ENCODE measurements at regions not wholly inside any gene's neighbourhood (a gene's known extent, or its start where the extent isn't known, plus 50 kb on each side); places are given as distances from the start of the nearest gene placed in this dataset.
"Not testable (repeated sequence)": the region's sequence is repeated elsewhere in the genome, so short reads cannot be mapped to it uniquely, and the experiment has no call there.

- H3K36me3 ChIP-seq, result no peaks in the 10 kb centered on the region
- no peak overlapping the region for H3K4me3 ChIP-seq
- H3K27ac ChIP-seq, result no peak overlapping the region
- no peaks in the 10 kb centered on the region for H3K4me1 ChIP-seq
- DNase-seq (ENCODE audit: low spot score in 2 of 2), result no peak
- H3K9me3 ChIP-seq, result no peaks in the 10 kb centered on the region
- TF ChIP-seq, protein P1, sequence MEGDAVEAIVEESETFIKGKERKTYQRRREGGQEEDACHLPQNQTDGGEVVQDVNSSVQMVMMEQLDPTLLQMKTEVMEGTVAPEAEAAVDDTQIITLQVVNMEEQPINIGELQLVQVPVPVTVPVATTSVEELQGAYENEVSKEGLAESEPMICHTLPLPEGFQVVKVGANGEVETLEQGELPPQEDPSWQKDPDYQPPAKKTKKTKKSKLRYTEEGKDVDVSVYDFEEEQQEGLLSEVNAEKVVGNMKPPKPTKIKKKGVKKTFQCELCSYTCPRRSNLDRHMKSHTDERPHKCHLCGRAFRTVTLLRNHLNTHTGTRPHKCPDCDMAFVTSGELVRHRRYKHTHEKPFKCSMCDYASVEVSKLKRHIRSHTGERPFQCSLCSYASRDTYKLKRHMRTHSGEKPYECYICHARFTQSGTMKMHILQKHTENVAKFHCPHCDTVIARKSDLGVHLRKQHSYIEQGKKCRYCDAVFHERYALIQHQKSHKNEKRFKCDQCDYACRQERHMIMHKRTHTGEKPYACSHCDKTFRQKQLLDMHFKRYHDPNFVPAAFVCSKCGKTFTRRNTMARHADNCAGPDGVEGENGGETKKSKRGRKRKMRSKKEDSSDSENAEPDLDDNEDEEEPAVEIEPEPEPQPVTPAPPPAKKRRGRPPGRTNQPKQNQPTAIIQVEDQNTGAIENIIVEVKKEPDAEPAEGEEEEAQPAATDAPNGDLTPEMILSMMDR (IDR thresholded peaks at IDR 0.05), result no peak
- TF ChIP-seq POLR2A (IDR thresholded peaks at IDR 0.05) (no peak), POLR2AphosphoS5 (IDR thresholded peaks at IDR 0.05) (no peak)
- no peaks in the 10 kb centered on the region for H3K27me3 ChIP-seq
- intact Hi-C loops (cut with DNase I; ENCODE audit: low total_unique reads), result no loop called here
Observed at GRCh38 chr7:113188396-113188795, 70.0 kb upstream of the SMIM30 start.

DNA sequence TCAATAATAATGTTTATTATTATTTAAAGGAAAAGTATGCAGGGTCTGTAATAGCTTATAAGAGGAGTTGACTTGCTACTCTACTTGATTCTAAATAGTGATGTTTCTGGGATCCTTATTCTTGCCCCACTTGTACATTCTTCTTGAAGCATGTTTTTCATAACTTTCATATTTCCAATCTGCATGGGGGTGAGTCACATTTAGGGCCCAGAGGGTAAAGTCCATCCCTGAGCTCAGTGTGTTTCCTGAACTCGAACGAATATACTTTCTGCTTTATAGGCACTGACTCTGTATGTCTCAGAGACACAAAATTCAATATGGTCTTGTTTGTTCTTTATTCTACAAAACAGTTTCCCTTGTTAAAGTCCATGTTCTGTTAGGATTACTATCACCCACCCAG lies 61.0 kb upstream of the SMIM30 start:
- H3K9me3 ChIP-seq, result no peaks in the 10 kb centered on the region
- H3K27ac ChIP-seq, result no peak overlapping the region
- DNase-seq (ENCODE audit: low spot score in 2 of 2), result no peak
- no peaks in the 10 kb centered on the region for H3K4me1 ChIP-seq
- no peaks in the 10 kb centered on the region for H3K36me3 ChIP-seq
- no peak for TF ChIP-seq POLR2A (IDR thresholded peaks at IDR 0.05)
- TF ChIP-seq, protein P1 (IDR thresholded peaks at IDR 0.05), result no peak
- no peak for TF ChIP-seq POLR2AphosphoS5 (IDR thresholded peaks at IDR 0.05)
- H3K4me3 ChIP-seq, result no peak overlapping the region
- H3K27me3 ChIP-seq, result no peaks in the 10 kb centered on the region
- intact Hi-C loops (cut with DNase I; ENCODE audit: low total_unique reads), result loop anchor here (2.0 kb wide), 1 partner anchor 29 kb away; no protein-coding TSS in a partner anchor

- Histone ChIP-seq H3K27me3 (no peaks in the 10 kb centered on the region), H3K36me3 (no peaks in the 10 kb centered on the region), H3K9me3 (no peaks in the 10 kb centered on the region), H3K4me1 (no peaks in the 10 kb centered on the region), H3K27ac (no peak overlapping the region), H3K4me3 (no peak overlapping the region)
- no peak for DNase-seq (ENCODE audit: low spot score in 2 of 2)
- TF ChIP-seq POLR2A (IDR thresholded peaks at IDR 0.05) (no peak), POLR2AphosphoS5 (IDR thresholded peaks at IDR 0.05) (no peak)
- TF ChIP-seq, protein P1 (IDR thresholded peaks at IDR 0.05), result no peak
- intact Hi-C loops (cut with DNase I; ENCODE audit: low total_unique reads), result no loop called here
Observed at GRCh38 chr7:113176836-113177235, 58.5 kb upstream of the SMIM30 start.

DNA sequence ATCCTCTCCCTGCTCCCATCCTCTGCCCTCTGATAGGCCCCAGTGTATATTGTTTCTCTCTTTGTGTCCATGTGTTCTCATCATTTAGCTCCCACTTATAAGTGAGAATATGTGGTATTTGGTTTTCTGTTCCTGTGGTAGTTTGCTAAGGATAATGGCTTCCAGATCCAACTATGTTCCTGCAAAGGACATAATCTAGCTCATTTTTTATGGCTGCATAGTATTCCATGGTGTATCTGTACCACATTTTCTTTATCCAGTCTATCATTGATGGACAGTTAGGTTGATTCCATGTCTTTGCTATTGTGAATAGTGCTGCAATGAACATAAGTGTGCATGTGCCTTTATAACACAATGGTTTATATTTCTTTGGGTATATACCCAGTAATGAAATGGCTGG lies 57.8 kb upstream of the SMIM30 start:
- intact Hi-C loops (cut with DNase I; ENCODE audit: low total_unique reads); DNase-seq (ENCODE audit: low spot score in 2 of 2): not testable (repeated sequence)

DNA sequence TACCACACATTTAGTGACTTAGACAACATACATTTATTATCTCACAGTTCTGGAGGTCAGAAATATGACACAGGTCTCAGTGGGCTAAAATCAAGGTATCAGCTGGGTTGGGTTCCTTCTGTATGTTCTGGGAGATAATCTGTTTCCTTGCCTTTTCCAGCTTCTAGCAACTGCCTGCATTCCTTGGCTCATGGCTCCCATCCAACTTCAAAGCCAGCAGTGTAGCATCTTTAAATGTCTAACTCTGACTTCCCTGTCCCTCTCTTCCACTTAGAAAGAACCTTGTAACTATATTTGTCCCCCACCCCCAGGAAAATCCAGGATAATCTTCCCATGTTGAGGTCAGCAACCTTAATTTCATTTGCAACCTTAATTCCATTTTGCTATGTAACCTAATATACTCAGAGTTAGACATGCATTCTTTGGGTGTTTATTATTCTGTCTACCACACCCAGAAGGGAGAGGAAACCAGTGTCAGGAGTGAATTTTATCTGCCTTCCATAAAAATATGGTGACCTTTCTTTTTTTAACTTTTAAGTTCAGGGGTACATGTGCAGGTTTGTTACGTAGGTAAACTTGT lies 57.3 kb upstream of the SMIM30 start:
- no peaks in the 10 kb centered on the region for H3K36me3 ChIP-seq
- no peaks in the 10 kb centered on the region for H3K27me3 ChIP-seq
- no peaks in the 10 kb centered on the region for H3K9me3 ChIP-seq
- no peak overlapping the region for H3K4me3 ChIP-seq
- no peak overlapping the region for H3K27ac ChIP-seq
- intact Hi-C loops (cut with DNase I; ENCODE audit: low total_unique reads), result no loop called here
- no peak for DNase-seq (ENCODE audit: low spot score in 2 of 2)
- TF ChIP-seq, protein P1 (IDR thresholded peaks at IDR 0.05), result no peak
- TF ChIP-seq POLR2A (IDR thresholded peaks at IDR 0.05), result no peak
- TF ChIP-seq POLR2AphosphoS5 (IDR thresholded peaks at IDR 0.05), result no peak
- H3K4me1 ChIP-seq, result no peaks in the 10 kb centered on the region

More for the DNA sequence above, 57.8 kb upstream of the SMIM30 start:
- not testable (repeated sequence) for H3K27me3 ChIP-seq, H3K4me3 ChIP-seq, H3K9me3 ChIP-seq, H3K27ac ChIP-seq, H3K4me1 ChIP-seq, H3K36me3 ChIP-seq

DNA sequence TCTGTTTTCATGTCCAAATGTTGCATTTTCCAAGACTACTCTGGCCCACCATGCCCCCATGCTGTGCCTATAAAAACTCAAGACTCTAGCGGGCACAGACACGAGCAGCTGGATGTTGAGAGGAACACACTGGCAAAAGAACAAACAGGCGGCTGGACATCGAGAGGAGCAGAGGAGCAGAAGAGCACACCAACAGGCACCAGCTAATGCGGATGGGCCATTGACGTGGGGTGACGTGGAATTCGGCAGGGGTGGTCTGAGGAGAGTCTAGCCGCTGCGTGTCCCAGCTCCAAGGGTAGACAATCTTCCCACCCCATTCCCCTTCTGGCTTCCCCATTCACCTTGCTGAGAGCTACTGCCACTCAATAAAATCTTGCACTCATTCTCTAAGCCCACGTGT lies 54.4 kb upstream of the SMIM30 start:
- Histone ChIP-seq H3K36me3 (no peaks in the 10 kb centered on the region), H3K4me3 (no peak overlapping the region), H3K27ac (no peak overlapping the region), H3K4me1 (no peaks in the 10 kb centered on the region), H3K9me3 (no peaks in the 10 kb centered on the region), H3K27me3 (no peaks in the 10 kb centered on the region)
- TF ChIP-seq, protein P1 (IDR thresholded peaks at IDR 0.05), result no peak
- TF ChIP-seq POLR2AphosphoS5 (IDR thresholded peaks at IDR 0.05) (no peak), POLR2A (IDR thresholded peaks at IDR 0.05) (no peak)
- DNase-seq (ENCODE audit: low spot score in 2 of 2), result no peak
- intact Hi-C loops (cut with DNase I; ENCODE audit: low total_unique reads), result no loop called here

All from breast epithelium (tissue), 4 donors.